ENCODE measurements at regions not wholly inside any gene's neighbourhood (a gene's known extent, or its start where the extent isn't known, plus 50 kb on each side); places are given as distances from the start of the nearest gene placed in this dataset.
"Not testable (repeated sequence)": the region's sequence is repeated elsewhere in the genome, so short reads cannot be mapped to it uniquely, and the experiment has no call there.

DNA sequence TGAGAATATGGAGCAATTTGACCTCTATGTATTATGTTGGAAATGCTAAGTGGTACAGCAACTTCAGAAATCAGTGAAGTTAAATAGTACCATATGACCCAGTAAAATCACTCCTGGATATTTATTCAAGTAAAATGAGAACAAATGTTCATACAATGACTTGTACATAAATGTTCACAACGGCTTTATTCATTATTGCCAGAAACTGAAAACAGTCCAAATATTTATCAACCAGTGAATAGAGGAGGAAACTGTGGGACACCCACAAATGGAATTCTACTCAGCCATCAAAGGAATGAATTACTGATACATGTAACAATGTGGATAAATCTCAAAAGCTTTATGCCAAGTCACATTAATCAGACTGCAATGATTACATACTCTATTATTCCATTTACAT is 416.3 kb downstream of the AASDHPPT start:
- Mint-ChIP-seq H3K27ac (no peak overlapping the region), H3K36me3 (no peaks in the 10 kb centered on the region), H3K9me3 (peaks cover 3 to 15% of the 10 kb centered on the region in 2 donors), H3K4me1 (no peaks in the 10 kb centered on the region), H3K4me3 (no peak overlapping the region), H3K27me3 (no peaks in the 10 kb centered on the region)
- no peak for ATAC-seq (replicated peaks)
- DNase-seq, result no peak

DNA sequence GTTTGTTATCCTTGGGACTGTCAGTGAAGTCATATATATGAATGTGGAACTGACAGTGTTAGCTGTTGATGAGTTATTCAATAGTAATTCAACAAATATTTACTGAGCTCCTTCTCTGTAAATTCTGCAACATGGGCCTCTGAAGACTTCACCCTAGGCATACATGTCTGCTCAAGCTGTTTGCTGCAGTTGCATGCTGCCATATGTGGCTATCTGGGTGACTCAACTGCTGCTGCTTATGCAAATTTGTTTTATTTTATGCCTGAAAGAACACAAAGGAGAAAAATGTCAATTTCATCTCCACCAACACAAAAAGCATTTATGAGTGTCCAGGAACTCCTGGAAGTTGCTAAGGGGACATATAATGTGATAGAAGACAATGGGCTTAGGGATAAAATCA is 417.6 kb downstream of the AASDHPPT start:
- H3K9me3 Mint-ChIP-seq, result peaks cover 1 to 15% of the 10 kb centered on the region in 2 donors
- no peaks in the 10 kb centered on the region for H3K27me3 Mint-ChIP-seq
- no peak for ATAC-seq (replicated peaks)
- H3K27ac Mint-ChIP-seq, result no peak overlapping the region
- no peaks in the 10 kb centered on the region for H3K4me1 Mint-ChIP-seq
- no peak for DNase-seq
- no peaks in the 10 kb centered on the region for H3K36me3 Mint-ChIP-seq
- no peak overlapping the region for H3K4me3 Mint-ChIP-seq

DNA sequence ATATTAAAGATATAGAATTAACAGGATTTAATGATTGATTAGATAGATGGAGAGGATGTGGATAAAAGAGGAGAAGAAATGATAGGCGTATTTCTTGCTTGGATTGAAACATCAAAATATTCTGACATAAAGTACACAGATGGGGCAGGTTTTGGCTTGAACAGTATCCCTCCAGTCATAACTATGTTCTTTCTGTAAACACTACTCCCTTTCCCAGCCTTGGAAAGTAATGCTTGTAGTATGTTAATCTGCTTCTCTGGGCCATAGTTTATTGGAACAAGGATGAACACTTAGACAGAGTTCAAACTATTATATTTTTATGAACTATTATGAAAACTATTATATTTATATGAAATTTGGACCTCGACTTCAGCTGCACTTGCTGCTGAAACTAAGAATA is 419.2 kb downstream of the AASDHPPT start:
- ATAC-seq (replicated peaks) (no peak), DNase-seq (no peak)
- Mint-ChIP-seq H3K4me3 (no peak overlapping the region), H3K9me3 (peaks cover 1 to 7% of the 10 kb centered on the region in 2 donors), H3K36me3 (no peaks in the 10 kb centered on the region), H3K27me3 (no peaks in the 10 kb centered on the region), H3K4me1 (no peaks in the 10 kb centered on the region), H3K27ac (no peak overlapping the region)

DNA sequence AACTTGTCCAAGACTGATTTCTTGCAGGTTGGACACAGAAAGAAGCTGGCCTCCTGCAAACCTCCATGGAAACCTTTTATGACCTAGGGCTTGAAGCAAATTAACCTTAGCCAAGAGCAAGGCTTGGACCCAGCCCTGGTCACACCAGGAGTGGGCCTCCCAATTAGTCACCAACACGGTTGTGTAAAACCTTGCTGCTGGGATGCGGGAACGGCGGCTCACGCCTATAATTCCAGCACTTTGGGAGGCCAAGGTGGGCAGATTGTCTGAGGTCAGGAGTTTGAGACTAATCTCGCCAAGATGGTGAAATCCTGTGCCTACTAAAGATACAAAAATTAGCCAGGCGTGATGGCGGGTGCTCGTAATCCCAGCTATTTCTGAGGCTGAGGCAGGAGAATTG is 419.9 kb downstream of the AASDHPPT start:
- Mint-ChIP-seq H3K4me1 (no peaks in the 10 kb centered on the region), H3K9me3 (peaks cover 1 to 6% of the 10 kb centered on the region in 2 donors), H3K36me3 (no peaks in the 10 kb centered on the region), H3K4me3 (no peak overlapping the region), H3K27ac (no peak overlapping the region), H3K27me3 (no peaks in the 10 kb centered on the region)
- ATAC-seq (replicated peaks) (no peak), DNase-seq (no peak)

DNA sequence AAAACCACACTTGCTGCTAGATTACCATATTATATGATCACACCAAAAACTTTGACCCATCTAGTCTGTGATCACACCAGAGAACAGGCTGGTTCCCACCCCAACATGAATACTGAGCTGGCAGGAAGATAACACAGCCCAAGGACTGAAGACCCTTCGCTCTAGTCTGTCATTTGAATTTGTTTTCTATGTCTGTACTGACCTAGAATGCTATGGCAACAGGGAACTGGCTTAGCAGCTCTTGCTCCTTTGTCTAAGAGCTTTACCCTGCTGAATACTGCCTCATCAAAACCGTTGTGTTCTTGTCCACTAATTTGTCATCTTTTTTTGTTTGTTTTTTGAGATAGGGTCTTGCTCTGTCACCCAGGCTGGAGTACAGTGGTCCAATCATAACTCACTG is 420.4 kb downstream of the AASDHPPT start:
- Mint-ChIP-seq H3K27ac (no peak overlapping the region), H3K36me3 (no peaks in the 10 kb centered on the region), H3K27me3 (no peaks in the 10 kb centered on the region), H3K4me1 (no peaks in the 10 kb centered on the region), H3K9me3 (peaks cover 1 to 3% of the 10 kb centered on the region in 2 donors), H3K4me3 (no peak overlapping the region)
- ATAC-seq (replicated peaks), result no peak
- DNase-seq, result no peak

DNA sequence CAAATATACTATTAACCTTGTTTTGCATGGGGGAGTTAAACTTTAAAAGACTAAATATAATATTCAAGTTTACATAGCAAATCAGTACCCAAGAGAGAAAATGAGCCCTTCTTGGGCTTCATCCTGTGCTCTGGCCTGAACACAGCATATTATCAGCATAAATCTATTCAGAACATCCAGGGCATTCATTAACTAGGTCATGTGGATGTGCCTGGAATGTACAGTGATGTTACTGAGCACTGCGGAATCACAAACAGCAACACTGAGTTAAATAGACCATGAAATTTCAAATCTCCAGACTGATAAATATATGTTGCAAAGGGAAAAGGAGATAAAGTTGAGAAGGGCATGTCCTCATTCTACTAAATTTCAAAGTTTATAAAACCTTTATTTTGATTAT is 426.4 kb downstream of the AASDHPPT start:
- ATAC-seq (replicated peaks) (no peak), DNase-seq (no peak)
- Mint-ChIP-seq H3K27ac (no peak overlapping the region), H3K4me3 (no peak overlapping the region), H3K36me3 (no peaks in the 10 kb centered on the region), H3K27me3 (no peaks in the 10 kb centered on the region), H3K9me3 (no peaks in the 10 kb centered on the region), H3K4me1 (no peaks in the 10 kb centered on the region)

DNA sequence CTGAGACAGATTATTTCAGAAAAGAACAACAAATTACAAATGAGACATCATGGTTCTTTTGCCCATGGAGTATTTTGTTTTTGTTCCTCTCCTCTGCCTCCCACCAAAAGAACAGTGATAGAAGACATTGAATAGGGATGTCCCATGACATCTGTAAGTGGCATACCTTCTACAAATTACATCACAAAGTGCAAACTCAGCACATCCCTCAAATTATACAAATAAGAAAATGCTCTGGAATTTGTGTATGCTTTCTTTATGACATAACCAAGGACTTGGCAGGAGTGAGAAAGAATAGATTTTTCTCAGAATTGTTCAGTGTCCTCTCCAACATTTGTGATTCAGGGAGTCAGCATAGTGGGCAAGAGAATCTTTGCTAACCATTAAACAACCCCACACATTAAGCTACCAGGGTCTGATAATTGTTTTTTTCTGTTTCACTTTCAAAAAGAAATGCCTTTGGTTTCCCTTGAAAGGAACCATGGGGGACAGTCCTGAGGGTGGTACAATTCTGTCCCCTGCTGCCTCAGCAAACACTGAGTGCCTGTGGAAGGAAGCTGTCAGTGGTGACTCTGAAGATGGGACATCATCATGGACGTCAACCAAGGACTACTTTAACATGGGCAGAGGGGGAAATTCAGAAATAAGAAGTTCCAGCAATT is 430.3 kb downstream of the AASDHPPT start:
- Mint-ChIP-seq H3K36me3 (no peaks in the 10 kb centered on the region), H3K4me1 (no peaks in the 10 kb centered on the region), H3K27me3 (no peaks in the 10 kb centered on the region), H3K4me3 (no peak overlapping the region), H3K9me3 (no peaks in the 10 kb centered on the region), H3K27ac (no peak overlapping the region)
- DNase-seq, result no peak
- no peak for ATAC-seq (replicated peaks)

DNA sequence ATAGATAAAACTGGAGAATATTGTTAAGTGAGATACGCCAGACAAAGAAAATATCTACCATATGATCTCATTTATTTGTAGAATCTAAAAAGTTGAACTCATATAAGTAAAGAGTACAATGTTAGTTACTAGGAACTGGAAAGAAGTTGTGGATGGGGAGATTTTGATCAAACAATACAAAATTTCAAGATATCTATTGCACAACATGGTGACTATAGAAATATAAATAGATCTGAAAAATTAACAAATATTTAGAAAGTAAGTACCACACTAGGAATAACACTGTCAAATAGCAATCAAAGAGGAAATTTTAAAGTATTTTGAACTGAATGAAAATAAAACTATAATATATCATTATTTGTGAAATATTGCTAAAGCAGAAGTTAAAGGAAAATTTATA is 437.2 kb downstream of the AASDHPPT start:
- Mint-ChIP-seq H3K4me3 (no peak overlapping the region), H3K36me3 (no peaks in the 10 kb centered on the region), H3K9me3 (peaks cover 5 to 6% of the 10 kb centered on the region in 2 donors), H3K27me3 (no peaks in the 10 kb centered on the region), H3K27ac (no peak overlapping the region), H3K4me1 (no peaks in the 10 kb centered on the region)
- no peak for DNase-seq
- no peak for ATAC-seq (replicated peaks)

DNA sequence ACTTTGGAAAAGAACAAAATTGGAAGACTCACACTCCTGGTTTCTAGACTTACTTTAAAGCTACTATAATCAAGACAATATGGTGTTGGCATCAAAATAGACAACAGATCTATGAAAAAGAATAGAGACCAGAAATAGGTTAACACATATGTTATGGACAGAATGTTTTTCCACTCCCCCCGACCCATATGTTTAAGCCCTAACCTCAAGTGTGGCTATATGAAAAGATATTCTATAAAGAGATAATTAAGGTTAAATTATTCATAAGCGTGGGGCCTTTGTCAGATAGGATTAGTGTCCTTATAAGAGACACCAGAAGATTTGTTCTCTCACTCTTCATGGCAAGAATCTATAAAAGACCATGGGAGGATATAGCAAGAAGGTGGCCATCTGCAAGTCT is 440.0 kb downstream of the AASDHPPT start:
- H3K4me3 Mint-ChIP-seq, result no peak overlapping the region
- no peak overlapping the region for H3K27ac Mint-ChIP-seq
- peaks cover 5 to 6% of the 10 kb centered on the region in 2 donors for H3K9me3 Mint-ChIP-seq
- H3K27me3 Mint-ChIP-seq, result no peaks in the 10 kb centered on the region
- H3K4me1 Mint-ChIP-seq, result no peaks in the 10 kb centered on the region
- DNase-seq (no peak), ATAC-seq (replicated peaks) (no peak)
- H3K36me3 Mint-ChIP-seq, result no peaks in the 10 kb centered on the region

DNA sequence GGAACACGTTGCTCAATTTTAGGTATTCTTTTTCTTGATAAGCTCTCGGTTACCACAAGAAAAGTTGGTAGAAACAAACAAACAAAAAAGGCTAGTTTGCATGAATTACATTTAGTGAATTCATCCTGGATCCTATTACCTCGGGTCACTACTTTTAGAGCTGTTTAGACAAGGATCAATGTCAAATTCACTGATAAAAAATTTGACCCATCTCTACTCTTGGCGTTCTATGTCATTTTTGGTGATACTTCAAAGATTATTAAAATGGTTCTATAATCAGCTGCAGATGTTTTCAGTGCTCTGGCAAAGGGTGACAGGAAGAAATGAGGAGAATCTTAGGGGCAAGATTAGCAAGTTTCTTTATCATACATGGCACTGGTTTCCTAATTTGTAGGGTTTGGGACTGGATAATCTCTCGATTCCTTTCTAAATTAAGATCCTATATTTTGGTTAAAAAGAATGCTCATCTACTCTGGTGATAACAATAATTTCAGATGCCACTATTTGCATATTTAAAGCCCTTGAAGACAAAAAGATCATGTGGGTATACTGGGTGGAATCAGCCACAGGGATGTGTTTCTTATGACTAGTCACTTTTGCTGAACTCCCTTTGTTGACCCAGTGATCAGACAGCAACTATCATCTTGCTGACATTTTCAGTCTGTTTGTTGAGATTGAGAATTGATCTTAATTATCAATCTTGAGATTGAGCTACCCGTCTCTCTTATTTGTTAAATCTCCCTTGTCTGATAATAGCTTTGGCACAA is 442.9 kb downstream of the AASDHPPT start:
- Mint-ChIP-seq H3K27me3 (no peaks in the 10 kb centered on the region), H3K4me3 (no peak overlapping the region), H3K27ac (no peak overlapping the region), H3K9me3 (no peaks in the 10 kb centered on the region), H3K36me3 (no peaks in the 10 kb centered on the region), H3K4me1 (no peaks in the 10 kb centered on the region)
- no peak for DNase-seq
- no peak for ATAC-seq (replicated peaks)

DNA sequence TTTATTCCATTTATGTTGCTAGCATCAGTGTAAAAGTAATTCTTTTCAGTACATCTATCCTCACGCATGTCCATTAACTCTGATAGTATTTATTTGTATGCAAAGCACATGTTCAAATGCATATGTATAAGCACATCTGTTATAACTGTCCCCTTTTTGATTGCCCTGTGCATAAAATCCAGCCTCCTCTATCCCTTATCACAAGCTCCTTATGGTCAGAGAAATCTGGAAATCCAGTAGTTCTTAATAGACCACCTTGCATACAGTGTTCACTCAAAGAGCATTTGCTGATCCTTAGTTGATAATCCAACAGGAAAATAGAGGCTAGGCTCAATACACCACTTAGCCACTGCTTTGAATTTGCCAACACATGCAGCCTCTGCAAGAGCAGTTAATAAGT is 443.5 kb downstream of the AASDHPPT start:
- H3K4me1 Mint-ChIP-seq, result no peaks in the 10 kb centered on the region
- no peak for ATAC-seq (replicated peaks)

DNA sequence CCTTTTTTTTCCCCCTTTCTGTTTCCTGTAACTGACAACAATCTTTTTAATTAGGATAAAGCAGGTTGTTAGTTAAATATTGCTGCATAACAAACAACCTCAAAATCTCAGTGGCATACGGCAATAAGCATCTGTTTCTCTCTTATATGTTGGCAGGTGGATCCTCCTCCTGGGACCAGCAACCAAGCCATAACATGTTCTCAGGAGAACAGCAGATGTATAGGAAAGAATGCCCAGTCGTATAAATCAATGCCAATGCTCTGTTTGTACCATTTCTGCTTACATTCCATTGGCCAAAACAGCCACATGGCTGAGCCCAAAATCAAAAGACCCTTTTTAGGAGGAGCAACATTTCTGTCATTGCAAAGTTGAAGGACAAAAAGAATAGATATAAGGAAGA is 445.7 kb downstream of the AASDHPPT start:
- DNase-seq (no peak), ATAC-seq (replicated peaks) (no peak)
- Mint-ChIP-seq H3K36me3 (no peaks in the 10 kb centered on the region), H3K27ac (no peak overlapping the region), H3K4me3 (no peak overlapping the region), H3K9me3 (peaks cover 0 to under 1% of the 10 kb centered on the region in 2 donors), H3K27me3 (no peaks in the 10 kb centered on the region), H3K4me1 (no peaks in the 10 kb centered on the region)

More for the DNA sequence above, 443.5 kb downstream of the AASDHPPT start:
- Mint-ChIP-seq H3K27ac (no peak overlapping the region), H3K36me3 (no peaks in the 10 kb centered on the region), H3K9me3 (no peaks in the 10 kb centered on the region), H3K27me3 (no peaks in the 10 kb centered on the region), H3K4me3 (no peak overlapping the region)
- DNase-seq, result no peak

DNA sequence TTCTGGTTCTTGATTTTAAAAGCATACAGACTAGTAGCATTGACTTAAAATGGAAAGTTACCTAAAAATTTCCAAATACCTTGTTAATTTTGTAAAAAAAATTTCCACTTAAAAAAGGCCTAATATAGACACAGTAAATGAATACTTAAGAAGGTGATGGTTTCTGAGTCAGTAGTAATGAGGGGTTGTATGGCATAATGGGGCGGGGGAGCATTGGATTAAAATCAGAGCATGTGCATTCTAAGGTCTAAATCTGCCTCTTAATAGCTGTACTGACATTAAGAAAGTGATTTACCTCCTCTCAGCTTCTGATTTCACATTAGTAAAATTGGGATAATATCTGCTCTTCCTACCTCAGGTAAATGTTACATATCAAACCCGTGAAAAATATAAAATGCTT is 446.5 kb downstream of the AASDHPPT start:
- H3K36me3 Mint-ChIP-seq, result no peaks in the 10 kb centered on the region
- ATAC-seq (replicated peaks) (no peak), DNase-seq (no peak)
- no peak overlapping the region for H3K4me3 Mint-ChIP-seq
- H3K4me1 Mint-ChIP-seq, result no peaks in the 10 kb centered on the region
- no peaks in the 10 kb centered on the region for H3K27me3 Mint-ChIP-seq
- no peak overlapping the region for H3K27ac Mint-ChIP-seq
- H3K9me3 Mint-ChIP-seq, result peaks cover 0 to 4% of the 10 kb centered on the region in 2 donors

DNA sequence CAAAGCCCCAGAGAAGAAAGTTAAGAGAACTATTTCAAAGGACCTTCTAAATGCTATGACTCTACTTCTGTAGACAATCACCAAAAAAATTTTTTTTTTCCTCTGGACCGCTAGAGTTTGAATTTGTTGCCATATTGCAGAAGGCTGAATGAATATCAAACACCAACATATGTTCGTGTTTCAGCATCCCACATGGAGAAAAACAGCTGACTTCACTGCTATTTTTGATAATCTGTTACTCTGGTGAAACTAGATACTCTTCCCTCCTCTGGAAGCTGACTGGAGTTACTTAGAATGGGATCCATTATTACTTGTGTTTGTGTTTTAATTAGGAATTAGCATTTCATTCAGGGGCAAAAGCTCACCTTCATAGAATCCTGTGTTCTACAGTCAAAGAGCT is 447.0 kb downstream of the AASDHPPT start:
- Mint-ChIP-seq H3K27ac (no peak overlapping the region), H3K9me3 (peaks cover 0 to 4% of the 10 kb centered on the region in 2 donors), H3K36me3 (no peaks in the 10 kb centered on the region), H3K4me3 (no peak overlapping the region), H3K4me1 (no peaks in the 10 kb centered on the region), H3K27me3 (no peaks in the 10 kb centered on the region)
- ATAC-seq (replicated peaks), result no peak
- no peak for DNase-seq

DNA sequence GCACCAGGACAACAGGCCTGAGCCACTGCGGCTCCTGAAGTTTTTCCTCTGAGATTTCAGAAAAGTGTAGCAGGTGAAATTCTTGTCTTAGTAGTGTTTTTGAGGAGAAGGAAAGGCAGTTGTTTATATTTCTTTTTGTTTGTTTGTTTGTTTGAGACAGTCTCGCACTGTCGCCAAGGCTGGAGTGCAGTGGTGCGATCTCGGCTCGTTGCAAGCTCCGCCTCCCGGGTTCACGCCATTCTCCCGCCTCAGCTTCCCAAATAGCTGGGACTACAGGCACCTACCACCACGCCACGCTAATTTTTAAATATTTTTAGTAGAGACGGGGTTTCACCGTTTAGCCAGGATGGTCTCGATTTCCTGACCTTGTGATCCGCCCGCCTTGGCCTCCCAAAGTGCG is 454.2 kb downstream of the AASDHPPT start:
- H3K9me3 Mint-ChIP-seq; H3K4me1 Mint-ChIP-seq; H3K27ac Mint-ChIP-seq; H3K36me3 Mint-ChIP-seq; DNase-seq; ATAC-seq (replicated peaks); H3K4me3 Mint-ChIP-seq; H3K27me3 Mint-ChIP-seq: not testable (repeated sequence)

All from stimulated activated naive B cell treated with anti-CD40 and anti-IgM and Interleukin-4, amounts not matched to agents 10 μg/mL and 1 μg/mL and 100 μg/mL, for 72 hours (primary cell).